ENCODE measurements at regions not wholly inside any gene's neighbourhood (a gene's known extent, or its start where the extent isn't known, plus 50 kb on each side); places are given as distances from the start of the nearest gene placed in this dataset.

DNA sequence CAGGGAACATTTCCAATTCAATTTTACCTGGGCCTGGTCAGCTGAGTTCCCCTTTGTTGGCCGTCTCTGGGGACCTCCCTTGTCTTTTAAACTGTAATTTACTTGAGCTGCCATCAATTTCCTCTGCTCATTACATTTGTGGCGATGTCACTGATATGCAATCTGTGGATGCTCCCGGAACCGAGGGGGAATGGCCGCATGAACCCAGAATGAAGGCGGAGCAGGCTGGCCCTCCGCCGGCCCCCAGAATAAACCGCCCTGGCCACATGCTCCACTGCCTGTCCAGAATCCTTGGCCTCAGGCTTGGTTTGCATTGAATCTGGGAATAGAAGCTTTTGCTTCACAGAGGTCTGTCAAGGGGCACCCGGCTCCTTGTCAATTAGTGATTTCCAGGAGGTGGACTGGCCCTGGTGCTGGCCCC, 276.8 kb downstream of the TEX29 start:
- H2AFZ ChIP-seq, result no peak overlapping the region
- TF ChIP-seq, protein P1, sequence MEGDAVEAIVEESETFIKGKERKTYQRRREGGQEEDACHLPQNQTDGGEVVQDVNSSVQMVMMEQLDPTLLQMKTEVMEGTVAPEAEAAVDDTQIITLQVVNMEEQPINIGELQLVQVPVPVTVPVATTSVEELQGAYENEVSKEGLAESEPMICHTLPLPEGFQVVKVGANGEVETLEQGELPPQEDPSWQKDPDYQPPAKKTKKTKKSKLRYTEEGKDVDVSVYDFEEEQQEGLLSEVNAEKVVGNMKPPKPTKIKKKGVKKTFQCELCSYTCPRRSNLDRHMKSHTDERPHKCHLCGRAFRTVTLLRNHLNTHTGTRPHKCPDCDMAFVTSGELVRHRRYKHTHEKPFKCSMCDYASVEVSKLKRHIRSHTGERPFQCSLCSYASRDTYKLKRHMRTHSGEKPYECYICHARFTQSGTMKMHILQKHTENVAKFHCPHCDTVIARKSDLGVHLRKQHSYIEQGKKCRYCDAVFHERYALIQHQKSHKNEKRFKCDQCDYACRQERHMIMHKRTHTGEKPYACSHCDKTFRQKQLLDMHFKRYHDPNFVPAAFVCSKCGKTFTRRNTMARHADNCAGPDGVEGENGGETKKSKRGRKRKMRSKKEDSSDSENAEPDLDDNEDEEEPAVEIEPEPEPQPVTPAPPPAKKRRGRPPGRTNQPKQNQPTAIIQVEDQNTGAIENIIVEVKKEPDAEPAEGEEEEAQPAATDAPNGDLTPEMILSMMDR (IDR thresholded peaks at IDR 0.05), result no peak
- no peaks in the 10 kb centered on the region for H3K4me1 ChIP-seq

DNA sequence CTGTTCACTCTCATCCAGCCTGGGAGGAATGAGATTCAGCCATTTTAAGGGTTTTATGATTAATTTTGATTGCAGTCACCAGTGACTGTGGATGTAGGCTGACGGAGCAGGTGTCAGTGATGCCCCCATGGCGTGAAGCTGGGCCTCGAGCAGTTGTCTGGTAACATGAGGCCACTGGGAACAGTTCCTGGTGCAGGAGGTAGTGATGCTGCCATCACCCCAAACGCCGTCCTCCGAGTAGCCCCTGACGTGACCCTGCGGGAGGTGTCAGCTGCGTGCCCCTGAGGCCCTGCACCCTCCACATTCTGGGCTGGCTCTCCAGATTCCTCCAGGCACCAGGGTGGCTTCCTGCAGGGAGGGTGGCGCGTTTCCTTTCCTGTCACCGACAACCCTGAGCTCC, 277.2 kb downstream of the TEX29 start:
- TF ChIP-seq, protein P1 (IDR thresholded peaks at IDR 0.05), result no peak
- no peak overlapping the region for H3K4me3 ChIP-seq (ENCODE audit: low read depth, low read length)
- H3K27ac ChIP-seq, result no peak overlapping the region
- no peaks in the 10 kb centered on the region for H3K36me3 ChIP-seq (ENCODE audit: control insufficient read depth, insufficient read depth, low read length)
- no peak overlapping the region for H3K9ac ChIP-seq
- no peak overlapping the region for H2AFZ ChIP-seq
- H3K4me2 ChIP-seq (ENCODE audit: low read length), result no peak overlapping the region
- H3K4me1 ChIP-seq, result no peaks in the 10 kb centered on the region
- H3K27me3 ChIP-seq (ENCODE audit: control insufficient read depth, insufficient read depth, low read length), result no peaks in the 10 kb centered on the region
- no peaks in the 10 kb centered on the region for H3K9me3 ChIP-seq (ENCODE audit: control insufficient read depth, low read length)
- H3K79me2 ChIP-seq, result no peaks in the 10 kb centered on the region

More for the DNA sequence above, 276.8 kb downstream of the TEX29 start:
- no peaks in the 10 kb centered on the region for H3K9me3 ChIP-seq (ENCODE audit: control insufficient read depth, low read length)
- no peaks in the 10 kb centered on the region for H3K36me3 ChIP-seq (ENCODE audit: control insufficient read depth, insufficient read depth, low read length)
- H3K4me3 ChIP-seq (ENCODE audit: low read depth, low read length), result no peak overlapping the region
- H3K79me2 ChIP-seq, result no peaks in the 10 kb centered on the region
- no peak overlapping the region for H3K9ac ChIP-seq
- no peak overlapping the region for H3K4me2 ChIP-seq (ENCODE audit: low read length)
- no peaks in the 10 kb centered on the region for H3K27me3 ChIP-seq (ENCODE audit: control insufficient read depth, insufficient read depth, low read length)
- H3K27ac ChIP-seq, result no peak overlapping the region

DNA sequence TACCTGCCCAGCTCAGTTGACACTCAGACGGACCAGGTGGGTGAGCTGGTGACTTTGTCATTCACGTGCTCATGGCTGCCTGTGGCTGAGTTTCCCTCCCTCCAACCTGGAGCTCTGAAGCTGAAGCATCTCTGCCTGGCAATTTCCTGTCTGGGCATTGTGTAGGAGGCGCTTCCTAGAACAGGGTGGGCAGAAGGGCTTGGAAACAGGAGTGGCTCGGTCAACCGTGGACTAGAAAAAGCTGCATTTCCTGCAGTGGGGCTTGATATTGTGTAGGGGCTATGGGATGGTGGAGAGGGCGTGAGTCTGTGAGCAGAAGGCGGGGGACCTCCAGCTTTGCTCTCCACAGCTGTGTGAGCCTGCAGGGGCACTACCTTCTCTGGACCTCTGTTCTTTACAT, 278.3 kb downstream of the TEX29 start:
- TF ChIP-seq, protein P1 (IDR thresholded peaks at IDR 0.05), result no peak
- Histone ChIP-seq H3K4me1 (no peaks in the 10 kb centered on the region), H3K9me3 (ENCODE audit: control insufficient read depth, low read length) (no peaks in the 10 kb centered on the region), H3K4me3 (ENCODE audit: low read depth, low read length) (no peak overlapping the region), H3K9ac (no peak overlapping the region), H2AFZ (no peak overlapping the region), H3K4me2 (ENCODE audit: low read length) (no peak overlapping the region), H3K36me3 (ENCODE audit: control insufficient read depth, insufficient read depth, low read length) (no peaks in the 10 kb centered on the region), H3K27me3 (ENCODE audit: control insufficient read depth, insufficient read depth, low read length) (no peaks in the 10 kb centered on the region), H3K27ac (no peak overlapping the region), H3K79me2 (no peaks in the 10 kb centered on the region)

DNA sequence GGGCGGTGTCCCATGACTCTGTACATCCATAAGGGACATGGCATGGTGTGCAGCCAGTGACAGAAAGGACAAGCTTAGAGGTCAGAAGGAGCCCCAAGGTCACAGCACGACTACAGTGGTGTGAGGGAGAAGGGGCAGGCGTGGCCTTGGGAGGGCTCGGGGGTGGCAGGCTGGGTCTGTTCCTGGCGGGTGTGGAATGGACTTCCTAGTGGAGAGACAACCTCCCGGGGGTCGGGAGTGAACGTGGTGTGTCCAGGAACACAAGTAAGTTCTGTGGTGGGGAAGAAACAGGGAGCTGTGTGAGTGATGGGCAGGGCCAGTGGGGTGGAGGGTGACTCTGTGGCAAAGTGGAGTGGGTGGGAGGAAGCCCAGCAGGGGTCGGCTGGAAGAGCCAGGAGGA, 279.3 kb downstream of the TEX29 start:
- H3K4me3 ChIP-seq (ENCODE audit: low read depth, low read length), result no peak overlapping the region
- H3K9me3 ChIP-seq (ENCODE audit: control insufficient read depth, low read length), result no peaks in the 10 kb centered on the region
- H3K36me3 ChIP-seq (ENCODE audit: control insufficient read depth, insufficient read depth, low read length), result no peaks in the 10 kb centered on the region
- H3K4me1 ChIP-seq, result no peaks in the 10 kb centered on the region
- no peaks in the 10 kb centered on the region for H3K27me3 ChIP-seq (ENCODE audit: control insufficient read depth, insufficient read depth, low read length)
- TF ChIP-seq, protein P1 (IDR thresholded peaks at IDR 0.05), result no peak
- H3K79me2 ChIP-seq, result no peaks in the 10 kb centered on the region
- no peak overlapping the region for H3K4me2 ChIP-seq (ENCODE audit: low read length)
- H3K27ac ChIP-seq, result no peak overlapping the region
- H3K9ac ChIP-seq, result no peak overlapping the region
- no peak overlapping the region for H2AFZ ChIP-seq

DNA sequence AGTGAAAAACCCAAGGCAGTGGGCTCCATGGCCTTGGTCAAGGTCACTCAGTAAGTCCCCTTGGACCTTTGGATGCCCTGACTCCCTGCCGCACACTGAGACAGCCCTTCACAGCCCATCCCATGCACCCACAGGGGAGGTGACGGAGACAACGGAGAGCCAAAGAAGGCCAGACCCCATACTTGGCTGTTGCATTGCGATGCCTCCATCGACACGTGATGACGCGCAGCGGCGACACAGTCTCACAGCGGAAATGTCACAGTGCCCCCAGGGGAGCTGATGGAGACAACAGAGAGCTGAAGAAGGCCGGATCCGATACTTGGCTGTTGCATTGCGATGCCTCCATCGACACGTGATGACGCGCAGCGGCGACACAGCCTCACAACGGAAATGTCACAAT, 282.4 kb downstream of the TEX29 start:
- TF ChIP-seq, protein P1 (IDR thresholded peaks at IDR 0.05), result no peak
- H2AFZ ChIP-seq, result no peak overlapping the region
- H3K79me2 ChIP-seq, result no peaks in the 10 kb centered on the region
- no peaks in the 10 kb centered on the region for H3K4me1 ChIP-seq
- no peaks in the 10 kb centered on the region for H3K27me3 ChIP-seq (ENCODE audit: control insufficient read depth, insufficient read depth, low read length)
- H3K36me3 ChIP-seq (ENCODE audit: control insufficient read depth, insufficient read depth, low read length), result no peaks in the 10 kb centered on the region
- no peak overlapping the region for H3K4me3 ChIP-seq (ENCODE audit: low read depth, low read length)
- no peaks in the 10 kb centered on the region for H3K9me3 ChIP-seq (ENCODE audit: control insufficient read depth, low read length)
- no peak overlapping the region for H3K27ac ChIP-seq
- no peak overlapping the region for H3K9ac ChIP-seq
- no peak overlapping the region for H3K4me2 ChIP-seq (ENCODE audit: low read length)
